ENCODE measurements at regions not wholly inside any gene's neighbourhood (a gene's known extent, or its start where the extent isn't known, plus 50 kb on each side); places are given as distances from the start of the nearest gene placed in this dataset.
A peak's percentile ranks its signal among the peaks of the same experiment; 100 is the strongest.

GRCh38 chr13:84903391-84903790 is 895.8 kb downstream of the SLITRK6 start:
- H3K4me3 ChIP-seq (ENCODE audit: low read depth, low read length), result no peak overlapping the region
- CTCF ChIA-PET, result no interaction called here
- H3K27ac Mint-ChIP-seq (ENCODE audit: unreplicated experiment), result no peak overlapping the region
- H3K27me3 Mint-ChIP-seq (ENCODE audit: insufficient read depth, unreplicated experiment), result no peaks in the 10 kb centered on the region
- no TSS peak for BruUV-seq (replicated peaks)
- no peaks in the 10 kb centered on the region for H3K36me3 ChIP-seq (ENCODE audit: control insufficient read depth, insufficient read depth, low read length)
- POLR2A ChIA-PET, result no interaction called here
- H3K9me3 Mint-ChIP-seq (ENCODE audit: unreplicated experiment), result no peaks in the 10 kb centered on the region
- H3K36me3 Mint-ChIP-seq (ENCODE audit: insufficient read depth, unreplicated experiment), result no peaks in the 10 kb centered on the region
- no peaks in the 10 kb centered on the region for H3K4me1 Mint-ChIP-seq (ENCODE audit: low read depth, unreplicated experiment)
- H3K9me3 ChIP-seq, result no peaks in the 10 kb centered on the region
- no peak for DNase-seq
- no peaks in the 10 kb centered on the region for H3K4me1 ChIP-seq
- no peaks in the 10 kb centered on the region for H3K27me3 ChIP-seq (replicated peaks; ENCODE audit: control insufficient read depth, insufficient read depth, low read length)
- intact Hi-C loops (cut with micrococcal nuclease; ENCODE audit: unreplicated experiment), result no loop called here
- no peak overlapping the region for H3K4me3 Mint-ChIP-seq (ENCODE audit: unreplicated experiment)
- TF ChIP-seq CTCF (IDR thresholded peaks at IDR 0.05; ENCODE audit: insufficient read depth in 1 of 2, low read depth in 1 of 2, low read length in 1 of 2, severe bottlenecking in 1 of 2, unreplicated experiment in 1 of 2), result no peak

- Mint-ChIP-seq H3K27ac (ENCODE audit: unreplicated experiment) (no peak overlapping the region), H3K27me3 (ENCODE audit: insufficient read depth, unreplicated experiment) (no peaks in the 10 kb centered on the region), H3K4me3 (ENCODE audit: unreplicated experiment) (no peak overlapping the region), H3K9me3 (ENCODE audit: unreplicated experiment) (no peaks in the 10 kb centered on the region), H3K4me1 (ENCODE audit: low read depth, unreplicated experiment) (no peaks in the 10 kb centered on the region), H3K36me3 (ENCODE audit: insufficient read depth, unreplicated experiment) (no peaks in the 10 kb centered on the region)
- no peak overlapping the region for H3K4me3 ChIP-seq (ENCODE audit: low read depth, low read length)
- TF ChIP-seq CTCF (IDR thresholded peaks at IDR 0.05; ENCODE audit: insufficient read depth in 1 of 2, low read depth in 1 of 2, low read length in 1 of 2, severe bottlenecking in 1 of 2, unreplicated experiment in 1 of 2), result no peak
- no peaks in the 10 kb centered on the region for H3K9me3 ChIP-seq
- intact Hi-C loops (cut with micrococcal nuclease; ENCODE audit: unreplicated experiment), result no loop called here
- H3K27me3 ChIP-seq (replicated peaks; ENCODE audit: control insufficient read depth, insufficient read depth, low read length), result no peaks in the 10 kb centered on the region
- BruUV-seq (replicated peaks), result no TSS peak
- ChIA-PET POLR2A (no interaction called here), CTCF (no interaction called here)
- H3K4me1 ChIP-seq, result no peaks in the 10 kb centered on the region
- DNase-seq, result no peak
- H3K36me3 ChIP-seq (ENCODE audit: control insufficient read depth, insufficient read depth, low read length), result no peaks in the 10 kb centered on the region
These were observed 897.0 kb downstream of the SLITRK6 start for GRCh38 chr13:84902243-84902642.

- ChIA-PET POLR2A (no interaction called here), CTCF (no interaction called here)
- intact Hi-C loops (cut with micrococcal nuclease; ENCODE audit: unreplicated experiment), result loop anchor here (1.0 to 2.0 kb wide), 5 partner anchors 51 to 969 kb away; no protein-coding TSS in a partner anchor
These were observed 903.1 kb downstream of the SLITRK6 start for GRCh38 chr13:84896128-84896527.

More at GRCh38 chr13:84896128-84896527, 903.1 kb downstream of the SLITRK6 start:
- no peaks in the 10 kb centered on the region for H3K4me1 Mint-ChIP-seq (ENCODE audit: low read depth, unreplicated experiment)
- no peaks in the 10 kb centered on the region for H3K36me3 Mint-ChIP-seq (ENCODE audit: insufficient read depth, unreplicated experiment)
- Histone ChIP-seq H3K36me3 (ENCODE audit: control insufficient read depth, insufficient read depth, low read length) (no peaks in the 10 kb centered on the region), H3K9me3 (no peaks in the 10 kb centered on the region), H3K4me1 (no peaks in the 10 kb centered on the region), H3K27me3 (replicated peaks; ENCODE audit: control insufficient read depth, insufficient read depth, low read length) (no peaks in the 10 kb centered on the region), H3K4me3 (ENCODE audit: low read depth, low read length) (no peak overlapping the region)
- peak in 1 of 2 experiments; percentile 55 for DNase-seq
- peak; percentile 55 to 83 for TF ChIP-seq CTCF (IDR thresholded peaks at IDR 0.05; ENCODE audit: insufficient read depth in 1 of 2, low read depth in 1 of 2, low read length in 1 of 2, severe bottlenecking in 1 of 2, unreplicated experiment in 1 of 2)
- no TSS peak for BruUV-seq (replicated peaks)
- H3K9me3 Mint-ChIP-seq (ENCODE audit: unreplicated experiment), result no peaks in the 10 kb centered on the region
- no peaks in the 10 kb centered on the region for H3K27me3 Mint-ChIP-seq (ENCODE audit: insufficient read depth, unreplicated experiment)
- H3K4me3 Mint-ChIP-seq (ENCODE audit: unreplicated experiment), result no peak overlapping the region
- H3K27ac Mint-ChIP-seq (ENCODE audit: unreplicated experiment), result no peak overlapping the region

All from Caco-2 (cell line).